NCI-H2227 treated with DMSO at 0.1 percent for 48 hours (cell line): ENCODE measurements at regions not wholly inside any gene's neighbourhood (a gene's known extent, or its start where the extent isn't known, plus 50 kb on each side); places are given as distances from the start of the nearest gene placed in this dataset.
"Not testable (repeated sequence)": the region's sequence is repeated elsewhere in the genome, so short reads cannot be mapped to it uniquely, and the experiment has no call there.

Source experiments
- DNase-seq: peaks from one replicate; lab custom pipeline; 2025; lab: John Stamatoyannopoulos, UW

DNA sequence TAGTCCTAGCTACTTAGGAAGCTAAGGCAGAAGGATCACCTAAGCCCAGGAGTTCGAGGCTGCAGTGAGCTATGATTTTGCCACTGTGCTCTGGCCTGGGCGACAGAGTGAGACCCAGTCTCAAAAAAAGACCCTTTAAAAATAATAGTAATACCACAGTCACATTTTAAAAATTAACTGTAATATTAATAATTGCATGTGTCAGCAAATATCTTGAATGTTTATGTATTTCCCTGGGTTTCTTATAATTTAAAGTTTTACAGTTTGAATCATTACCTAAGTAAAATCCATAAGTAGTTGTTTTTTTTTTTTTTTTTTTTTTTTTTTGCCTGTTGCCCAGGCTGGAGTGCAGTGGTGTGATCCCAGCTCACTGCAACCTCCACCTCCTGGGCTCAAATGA is 69.2 kb downstream of the LYZL2 start:
- DNase-seq = no peak

DNA sequence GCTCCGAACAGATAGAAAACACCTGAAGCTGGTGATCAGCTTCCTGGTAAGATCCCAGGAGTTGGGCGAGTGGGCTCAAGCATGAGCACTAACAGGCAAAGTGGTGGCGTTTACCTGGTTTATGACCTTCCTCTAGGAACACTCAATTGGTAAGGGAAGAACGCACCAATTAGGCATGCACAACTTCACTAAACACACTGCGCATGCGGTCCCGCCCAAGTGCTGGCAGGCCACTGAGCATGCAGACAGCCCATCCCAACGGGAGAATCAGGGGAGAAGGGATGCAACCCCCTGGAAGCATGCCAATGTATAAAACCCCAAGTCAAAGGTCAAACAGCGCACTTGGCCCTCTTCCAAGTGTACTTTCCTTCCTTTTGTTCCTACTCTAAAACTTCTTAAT is 70.4 kb downstream of the LYZL2 start:
- peak; percentile 20 for DNase-seq

DNA sequence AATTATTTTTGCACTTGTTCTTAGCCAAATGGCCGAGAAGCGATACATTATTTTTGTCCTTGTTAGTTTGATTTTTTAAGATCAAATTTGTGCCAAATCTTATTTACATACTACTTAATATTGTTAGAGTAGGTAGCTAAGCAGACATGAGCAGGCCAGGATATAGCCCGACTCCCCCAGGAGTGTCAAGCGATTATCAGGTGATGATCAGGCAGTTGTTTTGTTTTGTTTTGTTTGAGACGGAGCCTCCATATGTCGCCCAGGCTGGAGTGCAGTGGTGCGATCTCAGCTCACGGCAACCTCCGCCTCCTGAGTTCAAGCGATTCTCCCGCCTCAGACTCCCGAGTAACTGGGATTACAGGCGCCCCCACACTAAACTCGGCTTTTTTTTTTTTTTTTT is 71.1 kb downstream of the LYZL2 start:
- DNase-seq = no peak

DNA sequence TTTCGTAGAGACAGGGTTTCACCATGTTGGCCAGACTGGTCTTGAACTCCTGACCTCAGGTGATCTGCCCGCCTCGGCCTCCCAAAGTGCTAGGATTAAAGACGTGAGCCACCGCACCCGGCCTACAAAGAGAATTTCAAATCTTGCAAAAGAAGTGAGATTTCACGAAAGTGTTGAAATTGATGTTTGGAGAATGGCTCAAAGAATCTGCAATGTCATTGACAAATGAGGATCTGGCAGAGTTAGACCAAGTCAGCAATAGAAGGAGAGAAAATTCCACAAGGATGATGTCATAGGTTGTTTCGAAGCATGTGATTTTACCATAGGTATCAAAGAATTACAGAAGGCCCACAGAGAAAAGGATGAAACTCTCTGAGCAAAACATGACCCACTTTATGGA is 71.7 kb downstream of the LYZL2 start:
- DNase-seq = no peak

DNA sequence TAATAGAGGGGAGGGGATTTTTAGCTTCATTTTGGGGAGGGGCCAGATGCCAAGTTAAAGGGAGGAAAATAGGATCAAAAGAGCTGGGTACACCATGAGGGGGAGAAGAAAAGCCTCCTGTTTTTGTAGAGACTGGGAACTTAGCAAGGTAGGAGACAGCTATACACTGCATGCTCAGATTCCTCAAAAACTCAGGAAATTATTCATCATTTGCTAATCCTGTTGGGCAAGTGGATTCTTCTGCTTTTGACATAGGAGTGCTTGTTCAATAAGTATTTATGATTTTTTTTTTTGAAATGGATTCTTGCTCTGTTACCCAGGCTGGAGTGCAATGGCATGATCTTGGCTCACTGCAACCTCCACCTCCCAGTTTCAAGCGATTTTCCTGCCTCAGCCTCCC is 73.4 kb downstream of the LYZL2 start:
- no peak for DNase-seq

DNA sequence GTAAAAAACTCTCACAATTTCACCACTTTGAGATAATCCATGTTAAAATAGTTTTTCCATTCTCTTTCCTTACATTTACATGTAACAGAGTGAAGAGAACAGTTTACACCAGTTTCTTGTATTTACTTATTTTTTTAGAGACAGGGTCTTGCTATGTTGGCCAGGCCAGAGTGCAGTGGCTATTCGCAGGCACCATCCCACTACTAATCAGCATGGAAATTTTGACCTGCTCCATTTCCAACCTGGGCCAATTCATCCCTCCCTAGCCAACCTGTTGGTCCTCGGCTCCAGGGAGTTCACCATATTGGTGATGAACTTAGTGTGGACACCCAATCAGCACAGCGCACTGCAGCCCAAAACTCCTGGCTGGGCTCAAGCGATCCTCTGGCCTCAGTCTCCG is 74.1 kb downstream of the LYZL2 start:
- DNase-seq = no peak

DNA sequence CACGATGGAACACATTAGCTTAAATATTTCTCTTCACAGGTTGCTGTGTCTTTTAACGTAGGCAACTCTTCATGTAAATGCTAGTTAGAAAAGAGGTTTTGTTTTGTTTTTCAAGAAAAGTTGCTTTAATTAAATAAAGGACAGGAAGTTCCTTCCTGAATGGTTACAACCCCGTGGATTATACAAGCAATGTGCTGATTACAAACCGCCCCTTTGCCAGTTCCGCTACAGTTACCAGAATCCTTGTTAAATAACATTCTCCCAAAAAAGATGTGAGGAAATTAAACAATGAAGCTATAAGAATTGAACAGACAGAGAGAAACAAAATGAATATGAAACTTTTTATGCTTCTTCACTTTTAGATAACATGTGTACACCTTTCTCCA is 75.1 kb downstream of the LYZL2 start:
- DNase-seq = no peak

DNA sequence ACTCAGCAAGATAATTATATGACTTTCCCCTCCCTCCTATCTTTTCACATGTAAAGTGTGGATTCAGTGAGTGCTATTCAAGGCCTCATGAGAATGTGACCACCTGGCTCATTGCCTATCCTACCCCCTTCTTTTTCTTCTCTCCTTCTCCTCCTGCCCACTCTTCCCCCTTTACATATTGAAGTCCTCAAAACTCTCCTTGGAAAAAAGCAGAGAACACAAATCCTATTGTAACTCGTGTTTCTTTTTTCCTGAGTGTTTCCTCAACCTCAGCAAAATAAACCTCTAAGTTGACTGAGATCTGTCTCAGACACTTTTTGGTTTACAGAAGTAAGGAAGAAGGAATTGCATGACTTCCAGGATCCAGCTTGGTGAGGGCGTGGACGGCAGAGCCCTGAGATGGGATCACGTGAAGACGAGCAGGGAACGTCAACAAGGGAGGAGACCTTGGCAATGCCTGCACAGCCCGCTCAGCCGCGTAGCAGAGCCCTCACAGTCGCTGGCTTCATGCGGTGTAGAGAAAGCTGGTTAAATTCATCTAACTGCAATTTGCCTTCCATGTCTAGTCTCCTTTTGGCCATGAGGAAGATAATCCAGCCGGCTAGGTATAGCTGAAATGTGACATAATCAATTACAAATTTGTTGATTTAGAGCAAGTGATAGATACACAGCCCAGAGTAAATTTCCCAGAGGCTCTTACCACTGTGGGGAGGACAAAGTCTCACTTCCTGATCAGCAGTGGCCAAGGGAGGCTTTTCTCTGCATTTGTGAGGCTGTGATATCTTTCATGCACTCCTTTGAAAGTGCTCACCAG is 75.7 kb downstream of the LYZL2 start:
- DNase-seq = peak; percentile 50

DNA sequence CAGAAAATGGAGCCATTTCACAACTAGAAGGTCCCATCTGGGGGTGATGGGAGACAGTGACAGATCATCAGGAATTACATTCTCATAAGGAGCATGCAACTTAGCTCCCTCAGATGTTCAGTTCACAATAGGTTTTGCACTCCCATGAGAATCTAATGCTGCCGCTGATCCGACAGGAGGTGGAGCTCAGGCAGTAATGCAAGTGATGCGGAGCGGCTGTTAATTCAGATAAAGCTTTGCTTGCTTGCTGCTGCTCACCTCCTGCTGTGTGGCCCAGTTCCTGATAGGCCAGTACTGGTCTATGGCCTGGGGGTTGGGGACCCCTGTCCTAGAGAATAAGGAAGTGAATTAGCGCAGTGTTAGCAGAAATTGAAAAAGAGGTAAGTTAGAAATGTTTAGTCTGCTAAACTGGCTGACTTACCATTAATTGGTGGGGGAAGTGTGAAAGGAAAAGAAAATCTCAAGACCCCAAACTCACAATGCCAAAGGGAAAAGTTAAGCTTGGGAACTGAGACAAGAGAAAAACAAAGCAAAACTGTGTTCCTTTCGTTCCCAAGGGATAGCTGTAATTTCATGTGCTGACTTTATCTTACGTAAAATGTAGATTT is 76.4 kb downstream of the LYZL2 start:
- DNase-seq = no peak

DNA sequence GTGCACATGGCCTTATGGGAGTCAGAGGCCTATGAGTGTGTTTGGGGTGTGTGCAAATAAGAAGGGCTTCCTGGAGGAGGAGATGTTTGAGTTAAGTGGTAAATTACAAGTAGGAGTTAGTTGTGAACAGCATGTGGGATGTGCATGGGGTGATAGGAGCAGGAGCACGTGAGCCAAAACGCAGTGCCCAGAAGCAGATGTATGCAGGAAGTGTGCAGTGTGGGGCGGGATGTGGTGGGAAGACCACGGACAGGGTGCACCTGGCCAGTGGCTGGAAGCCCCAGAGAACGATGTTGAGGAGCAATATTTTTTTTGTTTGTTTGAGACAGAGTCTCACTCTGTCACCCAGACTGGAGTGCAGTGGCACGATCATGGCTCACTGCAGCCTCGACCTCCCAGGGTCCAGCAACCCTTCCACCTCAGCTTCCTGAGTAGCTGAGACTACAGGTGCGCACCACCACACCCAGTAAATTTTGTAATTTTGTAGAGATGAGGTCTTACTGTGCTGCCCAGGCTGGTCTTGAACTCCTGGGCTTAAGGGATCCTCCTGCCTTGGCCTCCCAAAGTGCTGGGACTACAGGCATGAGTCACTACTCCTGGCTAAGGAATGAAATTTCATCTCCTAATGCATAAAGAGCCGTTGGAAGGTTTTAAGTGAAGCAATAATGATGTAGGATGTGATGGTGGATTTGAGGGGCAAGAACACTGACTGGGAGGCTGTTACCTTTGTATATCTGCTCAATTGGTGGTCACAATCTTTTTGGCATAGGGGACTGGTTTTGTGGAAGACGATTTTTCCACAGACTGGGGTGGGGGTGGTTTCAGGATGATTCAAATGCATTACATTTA is 78.4 kb downstream of the LYZL2 start:
- DNase-seq = no peak

DNA sequence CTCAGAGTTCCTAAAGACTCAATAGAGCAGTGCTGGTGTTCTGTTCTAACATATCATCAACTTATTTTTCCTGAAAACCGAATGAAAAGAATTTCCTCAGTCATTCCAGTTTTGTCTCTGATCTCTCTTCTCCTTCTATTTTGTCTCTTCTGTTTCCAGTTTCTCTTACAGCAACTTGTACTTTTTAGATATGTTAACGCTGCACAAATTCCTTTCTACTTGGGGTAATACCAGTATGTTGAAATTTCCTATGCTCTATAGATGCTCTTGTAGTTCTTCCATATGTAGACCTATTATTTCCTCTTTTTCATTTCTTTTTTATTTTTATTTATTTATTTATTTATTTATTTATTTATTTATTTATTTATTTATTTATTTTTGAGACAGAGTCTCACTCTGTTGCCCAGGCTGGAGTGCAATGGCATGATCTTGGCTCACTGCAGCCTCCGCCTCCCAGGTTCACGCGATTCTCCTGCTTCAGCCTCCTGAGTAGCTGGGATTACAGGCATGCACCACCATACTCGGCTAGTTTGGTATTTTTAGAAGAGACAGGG is 80.3 kb downstream of the LYZL2 start:
- DNase-seq = not testable (repeated sequence)

DNA sequence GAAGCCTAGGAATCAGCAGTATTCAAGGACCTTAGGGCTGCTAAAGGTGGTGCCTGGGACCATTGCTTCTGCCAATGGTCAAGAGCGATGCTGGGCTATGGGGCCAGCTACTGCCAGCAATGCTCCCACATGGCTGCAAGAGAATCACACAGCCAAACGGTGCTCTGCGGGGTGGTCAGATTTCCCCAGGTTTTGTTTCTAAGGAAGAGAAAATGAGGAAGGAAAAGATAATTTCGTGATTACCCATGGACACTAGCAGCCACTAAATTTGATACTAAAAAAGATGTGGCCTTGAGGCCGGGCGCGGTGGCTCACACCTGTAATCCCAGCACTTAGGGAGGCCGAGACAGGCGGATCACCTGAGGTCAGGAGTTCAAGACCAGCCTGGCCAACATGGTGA is 83.0 kb downstream of the LYZL2 start:
- DNase-seq = no peak

DNA sequence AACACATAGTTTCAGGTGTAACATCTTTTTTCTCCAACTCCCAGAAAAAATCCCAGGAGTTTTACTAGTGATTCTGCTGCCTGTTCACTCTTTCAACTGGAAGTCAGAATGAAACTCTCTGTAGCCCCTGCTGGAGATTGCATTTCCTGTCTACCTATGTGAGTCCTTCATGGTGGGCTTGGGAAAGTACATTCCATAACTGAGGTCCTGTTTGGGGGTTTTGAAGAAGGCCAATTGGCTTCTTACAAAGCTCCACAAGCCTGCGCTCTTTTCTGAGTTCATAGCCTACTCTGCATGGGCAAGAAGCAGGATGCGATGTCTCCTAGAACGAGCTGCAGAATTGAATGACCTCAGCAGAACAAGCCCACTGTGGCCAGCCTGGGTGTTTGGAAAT is 86.7 kb downstream of the LYZL2 start:
- no peak for DNase-seq

DNA sequence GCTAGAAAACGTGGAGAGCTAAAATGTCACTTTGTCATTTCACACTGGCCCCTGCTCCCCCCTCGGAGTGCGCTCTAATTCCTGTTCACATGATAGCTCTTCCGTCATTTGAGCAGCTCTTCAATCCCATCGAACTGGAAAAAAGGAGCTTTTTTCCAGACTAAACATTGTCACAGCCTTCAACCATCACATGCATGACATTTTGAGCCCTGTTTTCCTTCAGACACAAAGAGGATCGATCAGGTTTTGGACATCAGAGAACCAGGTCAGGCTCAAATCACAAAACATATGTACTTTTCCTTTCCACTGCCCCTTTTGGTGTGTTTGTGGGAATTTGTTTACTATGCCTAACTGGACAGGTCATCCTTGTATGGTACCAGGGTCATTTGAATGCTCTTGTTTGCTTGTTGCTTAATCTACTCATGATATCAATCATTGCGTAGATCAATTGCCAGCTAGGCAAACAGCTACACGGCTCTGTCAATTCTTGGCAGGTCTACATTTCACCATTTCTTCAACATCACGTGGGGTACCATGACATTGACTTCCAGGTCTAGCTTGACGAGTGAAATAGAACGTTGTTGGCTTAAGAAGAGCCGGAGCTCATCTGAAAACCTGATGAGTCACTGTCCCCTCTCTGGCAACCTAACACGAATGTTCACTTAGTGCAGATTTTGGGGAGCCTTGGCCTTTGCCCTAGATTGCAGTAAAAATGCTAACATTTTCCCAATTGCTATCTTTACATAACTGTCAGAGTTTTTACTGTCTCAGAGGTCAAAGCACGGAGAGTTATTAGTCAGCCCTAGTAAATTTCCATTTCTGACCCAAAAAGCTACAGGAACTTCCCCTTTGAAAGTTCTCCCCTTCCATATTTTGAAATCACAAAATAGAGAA is 87.3 kb downstream of the LYZL2 start:
- DNase-seq = peak; percentile 22

DNA sequence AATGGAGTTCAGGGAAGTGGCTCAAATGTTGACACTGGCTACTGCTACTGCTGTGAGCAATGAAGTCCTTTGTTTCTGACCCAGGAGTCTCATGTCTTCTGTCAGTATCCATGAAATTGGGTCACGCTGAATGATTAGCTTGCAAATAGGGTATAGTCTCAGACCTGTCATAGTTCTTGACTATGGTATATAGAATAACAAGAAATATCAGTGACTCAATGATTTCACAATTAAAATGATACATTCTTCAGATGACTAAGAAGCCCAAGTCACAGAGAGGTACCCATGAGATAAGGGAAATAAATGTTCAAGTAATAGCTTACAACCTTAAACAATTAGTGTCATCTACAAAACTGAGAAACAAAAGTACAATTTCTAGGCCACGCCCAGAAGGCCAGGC is 89.3 kb downstream of the LYZL2 start:
- DNase-seq = no peak

DNA sequence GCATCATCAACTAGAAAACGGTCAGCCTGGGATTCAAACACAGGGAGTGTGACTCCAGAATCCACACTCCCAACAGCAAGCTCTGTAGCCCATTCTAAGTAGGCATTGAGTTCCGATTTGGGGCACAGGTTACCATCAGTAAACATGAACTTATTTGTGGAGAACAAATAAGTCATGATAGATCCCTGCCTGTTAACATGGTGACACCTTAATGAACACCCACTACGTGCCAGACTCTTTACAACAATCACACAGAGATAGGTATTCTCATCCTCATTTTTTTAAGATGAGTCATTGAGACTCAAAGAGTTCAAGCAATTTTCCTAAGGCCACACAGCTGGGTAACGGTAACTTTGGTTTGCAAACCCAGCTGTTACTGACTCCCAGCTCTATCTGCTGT is 91.5 kb downstream of the LYZL2 start:
- no peak for DNase-seq

DNA sequence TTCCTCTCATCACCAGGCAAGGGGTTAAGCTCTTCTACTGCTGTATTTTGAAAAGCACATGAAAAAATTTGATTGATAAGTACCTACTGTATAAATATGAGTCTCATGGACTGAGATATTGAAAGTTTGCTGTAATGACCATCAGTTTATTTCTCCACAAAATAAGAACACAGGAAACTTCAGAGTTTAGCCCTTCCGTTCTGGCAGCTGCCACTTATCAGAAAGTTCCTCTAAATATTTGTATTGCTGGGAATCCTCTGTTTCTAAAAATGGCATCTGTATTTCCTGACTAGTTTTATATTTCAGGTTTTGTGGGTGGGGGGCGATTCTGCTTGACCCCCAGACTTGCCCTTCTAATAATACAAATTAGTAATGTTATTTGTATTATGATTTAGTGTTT is 92.0 kb downstream of the LYZL2 start:
- no peak for DNase-seq

DNA sequence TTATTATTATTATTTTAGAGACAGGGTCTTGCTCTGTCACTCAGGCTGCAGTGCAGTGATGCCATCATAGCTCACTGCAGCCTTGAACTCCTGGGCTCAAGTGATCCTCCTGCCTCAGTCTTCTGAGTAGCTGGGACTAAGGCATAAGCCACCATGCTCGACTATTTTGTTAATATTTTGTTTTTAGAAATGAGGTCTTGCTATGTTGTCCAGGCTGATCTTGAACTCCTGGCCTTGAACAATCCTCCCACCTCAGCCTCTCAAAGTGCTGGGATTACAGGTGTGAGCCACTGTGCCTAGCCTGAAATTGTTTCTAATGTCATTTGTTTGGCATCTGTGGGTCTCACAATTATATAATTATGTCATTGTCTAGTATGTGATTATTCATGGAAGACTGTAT is 92.4 kb downstream of the LYZL2 start:
- DNase-seq = not testable (repeated sequence)

DNA sequence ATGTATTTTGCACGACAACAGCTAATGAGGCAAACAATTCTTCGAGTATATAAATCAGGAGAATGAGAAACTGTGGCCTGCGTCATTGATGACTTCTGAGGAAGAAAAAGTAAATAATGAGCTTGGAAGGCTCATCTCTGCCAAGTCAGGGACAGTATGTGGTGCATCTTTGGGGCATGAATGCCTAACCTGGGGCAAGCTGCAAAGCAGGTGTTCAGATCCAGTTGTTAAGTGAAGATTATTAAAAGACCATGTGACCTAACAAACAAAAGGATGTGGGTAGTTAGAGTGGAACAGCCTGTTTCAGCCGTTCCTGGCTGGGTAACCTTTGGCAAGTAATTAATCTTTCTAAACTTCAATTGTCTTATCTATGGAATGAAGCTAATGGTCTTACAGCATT is 93.0 kb downstream of the LYZL2 start:
- DNase-seq = no peak

DNA sequence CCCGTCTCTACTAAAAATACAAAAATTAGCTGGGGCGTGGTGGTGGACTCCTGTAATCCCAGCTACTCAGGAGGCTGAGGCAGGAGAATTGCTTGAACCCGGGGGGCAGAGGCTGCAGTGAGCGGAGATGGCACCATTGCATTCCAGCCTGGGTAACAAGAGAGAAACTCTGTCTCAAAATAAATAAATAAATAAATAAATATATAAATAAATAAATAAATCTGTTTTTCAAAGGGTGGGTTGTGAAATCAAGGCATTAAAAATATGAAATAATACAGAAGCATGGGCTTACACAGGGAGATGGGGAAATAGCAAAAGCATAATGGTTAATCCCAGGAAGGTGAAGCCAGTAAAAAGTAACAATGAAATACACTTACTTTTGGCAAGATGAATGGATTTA is 93.9 kb downstream of the LYZL2 start:
- DNase-seq = no peak

DNA sequence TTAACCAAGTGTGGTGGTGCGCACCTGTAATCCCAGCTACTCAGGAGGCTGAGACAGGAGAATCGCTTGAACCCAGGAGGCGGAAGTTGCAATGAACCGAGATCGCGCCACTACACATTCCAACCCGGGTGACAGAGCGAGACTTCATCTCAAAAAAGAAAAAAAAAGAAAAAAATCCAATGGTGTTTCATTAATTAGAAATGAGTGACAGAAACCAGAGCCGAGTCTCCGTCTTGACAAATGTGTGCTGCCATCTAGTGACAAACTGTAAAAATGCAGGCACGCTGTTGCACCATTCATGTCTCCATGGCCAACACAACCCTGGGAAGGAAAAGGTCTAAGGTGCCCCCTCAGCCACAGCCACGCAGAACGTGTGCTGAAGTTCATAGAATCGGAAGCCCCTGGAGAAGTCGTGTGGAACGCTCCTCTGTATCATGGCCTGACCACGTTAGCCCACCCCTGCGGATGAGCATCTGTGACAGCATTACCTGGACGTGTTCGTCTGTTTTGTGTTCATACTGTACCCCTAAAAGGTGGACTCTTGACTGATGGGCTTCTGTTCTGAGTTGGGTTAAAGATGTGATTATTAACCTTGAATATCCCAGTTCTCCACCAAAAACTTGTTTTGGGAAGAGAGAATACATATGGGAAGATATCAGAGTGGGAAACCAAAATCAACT is 94.9 kb downstream of the LYZL2 start:
- peak; percentile 6 for DNase-seq
